ENCODE measurements at regions not wholly inside any gene's neighbourhood (a gene's known extent, or its start where the extent isn't known, plus 50 kb on each side); places are given as distances from the start of the nearest gene placed in this dataset.
"Not testable (repeated sequence)": the region's sequence is repeated elsewhere in the genome, so short reads cannot be mapped to it uniquely, and the experiment has no call there.

DNA sequence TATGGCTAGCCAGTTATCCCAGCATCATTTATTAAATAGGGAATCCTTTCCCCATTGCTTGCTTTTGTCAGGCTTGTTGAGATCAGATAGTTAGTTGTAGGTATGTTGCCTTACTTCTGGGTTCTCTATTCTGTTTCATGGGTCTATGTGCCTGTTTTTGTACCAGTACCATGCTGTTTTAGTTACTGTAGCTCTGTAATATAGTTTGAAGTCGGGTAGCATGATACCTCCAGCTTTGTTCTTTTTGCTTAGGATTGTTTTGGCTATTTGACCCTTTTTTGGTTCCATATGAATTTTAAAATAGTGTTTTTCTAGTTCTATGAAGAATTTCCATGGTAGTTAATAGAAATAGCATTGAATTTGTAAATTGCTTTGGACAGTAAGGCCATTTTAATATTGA lies 300.5 kb downstream of the PTGER3 start:
- not testable (repeated sequence) for DNase-seq (ENCODE audit: low read depth, low spot score)

DNA sequence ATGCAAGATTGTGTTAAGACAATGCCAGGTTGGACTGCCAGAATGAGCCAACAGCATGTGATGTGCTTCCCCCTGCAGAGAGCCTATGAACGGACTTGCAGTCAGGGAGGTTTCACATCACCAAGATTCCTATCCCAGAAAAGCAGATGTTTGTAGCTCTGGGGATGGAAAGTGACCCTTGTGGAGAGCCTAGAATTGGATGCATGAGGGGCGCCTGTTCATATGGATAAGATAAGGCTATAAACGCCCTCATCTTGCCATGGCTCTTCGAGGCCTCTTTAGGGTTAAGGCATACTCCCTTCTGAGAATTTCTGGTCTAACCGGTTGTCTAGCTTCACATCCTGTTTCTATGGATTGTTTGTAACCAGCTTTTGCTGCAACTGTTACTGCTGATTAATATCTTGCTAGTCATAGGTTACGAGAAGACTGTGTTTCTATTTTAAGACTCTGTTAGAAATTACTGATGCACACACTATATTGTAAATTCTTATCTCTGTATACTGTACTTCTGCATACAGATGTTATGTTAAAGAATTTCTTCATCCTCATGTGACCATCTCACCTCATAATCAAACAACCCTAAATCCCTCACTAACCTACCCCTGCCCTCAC lies 295.8 kb downstream of the PTGER3 start:
- not testable (repeated sequence) for DNase-seq (ENCODE audit: low read depth, low spot score)

DNA sequence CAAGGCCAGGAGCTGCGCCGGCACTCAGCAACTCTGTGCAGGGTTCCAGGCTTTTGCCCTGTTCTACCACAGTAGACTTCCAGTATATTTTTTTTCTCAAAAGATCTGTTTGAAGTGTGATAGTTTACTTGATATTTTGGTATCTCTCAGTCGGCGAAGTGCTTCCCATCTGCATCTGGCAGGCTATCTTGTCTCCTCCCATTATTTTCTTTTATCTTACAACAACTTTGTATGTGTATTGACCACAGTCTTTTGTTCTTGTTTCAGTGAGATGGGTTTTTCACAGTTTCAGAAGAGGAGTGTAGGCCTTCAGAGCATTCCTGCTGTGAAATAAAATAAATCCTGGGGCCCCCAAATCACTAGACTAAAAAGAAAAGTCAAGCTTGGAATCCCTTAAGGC lies 292.9 kb downstream of the PTGER3 start:
- DNase-seq (ENCODE audit: low read depth, low spot score), result no peak

DNA sequence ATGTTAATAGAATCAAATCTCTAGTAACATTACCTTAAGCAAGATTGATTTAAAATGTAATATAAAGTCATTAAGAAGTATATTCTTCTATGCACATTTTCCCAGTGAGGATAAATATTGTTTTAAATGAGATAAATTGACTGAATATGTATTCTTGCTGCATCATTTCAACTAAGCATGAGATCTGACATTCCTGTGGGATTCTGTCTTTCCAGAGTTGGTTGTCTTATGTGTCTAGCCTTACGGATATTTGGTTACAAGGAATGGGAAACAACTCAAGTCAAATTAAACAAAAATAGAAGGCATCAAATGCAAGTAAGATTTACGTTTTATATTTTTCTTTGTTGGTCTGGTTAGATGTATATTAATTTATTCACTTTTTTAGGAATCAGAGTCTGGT lies 287.5 kb downstream of the PTGER3 start:
- no peak for DNase-seq (ENCODE audit: low read depth, low spot score)

DNA sequence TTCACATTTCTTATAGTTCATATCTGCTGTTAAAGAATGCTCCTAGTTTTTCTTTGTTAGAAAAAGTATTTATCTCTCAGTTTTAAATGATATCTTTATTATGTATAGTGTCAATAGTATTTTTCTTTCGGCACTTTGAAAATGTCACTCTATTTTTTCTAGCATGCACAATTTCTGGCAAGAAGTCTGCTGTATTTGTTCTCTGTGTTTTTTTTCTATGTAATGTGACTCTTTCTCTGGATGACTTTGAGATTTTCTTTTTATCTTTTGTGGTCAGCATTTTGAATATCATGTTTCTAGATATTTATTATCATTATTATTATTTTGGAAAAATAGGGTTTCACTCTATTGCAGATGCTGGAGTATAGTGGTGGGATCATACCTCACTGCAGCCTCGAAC lies 285.2 kb downstream of the PTGER3 start:
- DNase-seq (ENCODE audit: low read depth, low spot score), result no peak

DNA sequence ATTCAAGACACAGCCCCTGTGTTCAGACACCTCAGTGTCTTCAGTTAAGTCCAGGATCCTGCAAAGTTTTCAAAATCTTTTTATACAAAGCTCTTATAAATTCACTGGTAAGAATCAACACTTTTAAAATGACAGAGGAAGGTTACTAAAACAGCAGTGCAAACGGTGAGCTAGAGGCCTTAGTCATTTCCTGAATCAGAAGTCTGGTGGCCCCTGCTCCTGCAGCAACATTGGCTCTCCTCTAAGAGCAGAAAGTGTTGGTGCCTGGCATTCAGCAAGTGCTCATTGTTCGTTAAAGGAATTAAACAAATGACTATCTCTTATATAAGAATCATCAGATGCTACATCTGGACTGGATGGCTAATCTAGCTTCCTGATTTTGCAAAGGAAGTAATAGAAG lies 282.9 kb downstream of the PTGER3 start:
- no peak for DNase-seq (ENCODE audit: low read depth, low spot score)

DNA sequence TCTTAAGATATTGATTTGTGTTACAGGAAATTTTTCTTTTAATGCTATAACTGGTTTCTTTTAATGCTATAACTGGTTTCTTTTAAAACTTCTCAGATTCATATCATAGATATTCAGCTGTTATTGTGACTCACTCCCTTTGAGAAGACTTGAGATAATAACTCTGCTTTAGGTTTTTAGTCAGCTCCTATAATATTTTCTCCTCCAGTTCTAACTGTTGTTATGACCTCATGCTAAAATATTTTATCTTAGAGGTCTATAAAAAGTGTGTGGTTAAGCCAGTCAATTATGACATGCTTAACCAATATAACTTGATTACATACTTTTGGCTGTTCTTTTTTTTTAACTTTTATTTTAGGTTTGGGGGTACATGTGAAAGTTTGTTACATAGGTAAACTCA lies 280.2 kb downstream of the PTGER3 start:
- DNase-seq (ENCODE audit: low read depth, low spot score), result no peak

DNA sequence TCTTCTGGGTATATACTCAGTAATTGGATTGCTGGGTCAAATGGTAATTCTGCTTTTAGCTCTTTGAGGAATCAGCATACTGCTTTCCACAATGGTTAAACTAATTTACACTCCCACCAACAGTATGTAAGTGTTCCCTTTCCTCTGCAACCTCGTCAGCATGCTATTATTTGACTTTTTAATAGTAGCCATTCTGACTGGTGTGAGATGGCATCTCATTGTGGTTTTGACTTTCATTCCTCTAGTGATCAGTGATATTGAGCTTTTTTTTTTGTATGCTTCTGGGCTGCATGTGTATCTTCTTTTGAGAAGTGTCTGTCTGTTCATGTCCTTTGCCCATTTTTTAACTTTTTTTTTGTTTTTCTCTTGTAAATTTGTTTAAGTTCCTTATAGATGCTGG lies 279.4 kb downstream of the PTGER3 start:
- no peak for DNase-seq (ENCODE audit: low read depth, low spot score)

DNA sequence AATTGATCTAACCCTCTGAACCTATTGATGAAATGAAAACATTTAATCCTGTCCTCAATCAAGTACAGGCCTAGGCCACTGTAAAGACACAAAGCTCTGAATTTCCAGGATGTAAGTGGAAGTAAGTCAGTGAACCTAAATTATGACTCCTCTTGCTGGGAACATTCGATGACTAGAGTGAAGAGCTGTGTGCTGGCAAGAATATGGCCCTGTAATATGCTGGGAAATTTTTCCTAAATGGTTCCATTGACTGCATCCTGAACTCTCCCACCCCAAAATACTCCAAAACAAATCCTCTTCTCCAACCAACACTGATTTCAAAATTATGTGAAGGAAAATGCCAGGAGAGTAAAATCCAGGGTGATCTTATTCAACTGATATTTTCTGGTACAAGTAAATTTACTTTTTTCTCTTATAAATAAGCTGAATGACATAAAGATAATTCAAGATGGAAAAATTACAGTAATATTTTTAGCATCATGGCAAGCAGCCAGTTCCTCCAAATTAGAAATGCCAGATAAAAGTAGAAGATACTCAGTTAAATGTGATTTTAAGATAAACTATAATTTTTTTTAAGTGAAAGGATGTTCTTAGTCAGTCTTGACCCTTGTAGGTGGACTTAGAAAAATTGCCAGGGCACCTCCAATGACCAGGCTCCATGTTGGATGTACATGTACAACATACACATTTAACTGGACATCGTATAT lies 269.4 kb downstream of the PTGER3 start:
- DNase-seq (ENCODE audit: low read depth, low spot score), result no peak

DNA sequence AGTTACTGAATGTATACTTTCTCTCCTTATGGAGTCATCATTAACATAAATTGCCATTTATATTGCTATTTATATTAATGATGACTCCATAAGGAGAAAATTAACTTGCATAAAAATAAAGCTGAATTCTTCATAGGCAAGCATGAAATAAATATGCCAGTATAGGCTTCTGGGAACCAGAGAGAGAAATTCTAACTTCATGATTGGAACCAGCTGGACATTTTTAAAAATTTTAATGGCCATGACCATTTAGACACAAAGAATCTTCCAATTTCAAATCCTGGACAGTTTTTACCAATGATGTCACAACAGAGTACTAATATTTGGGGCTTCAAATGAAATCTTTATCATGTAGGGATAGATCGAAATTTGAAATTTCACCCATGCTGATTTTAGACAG lies 268.7 kb downstream of the PTGER3 start:
- no peak for DNase-seq (ENCODE audit: low read depth, low spot score)

DNA sequence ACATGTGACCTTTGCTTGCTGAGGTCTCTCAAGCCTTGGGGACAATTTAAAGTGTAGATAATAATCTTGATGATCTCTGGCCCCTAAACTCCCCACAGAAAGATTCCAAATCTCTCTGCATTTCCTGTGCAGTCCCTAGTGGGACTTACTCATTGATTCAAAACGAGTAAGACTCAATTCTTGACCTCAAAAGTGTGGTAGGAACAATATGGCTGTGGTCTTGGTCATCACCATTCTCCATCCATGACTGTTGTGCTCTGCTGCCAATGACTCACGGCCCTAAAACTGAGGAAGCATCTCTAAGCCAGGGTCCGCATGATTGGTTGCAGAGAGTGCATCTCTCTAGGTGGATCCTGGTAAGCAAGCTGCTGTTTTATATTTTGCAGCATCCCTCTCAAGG lies 268.0 kb downstream of the PTGER3 start:
- DNase-seq (ENCODE audit: low read depth, low spot score), result no peak

DNA sequence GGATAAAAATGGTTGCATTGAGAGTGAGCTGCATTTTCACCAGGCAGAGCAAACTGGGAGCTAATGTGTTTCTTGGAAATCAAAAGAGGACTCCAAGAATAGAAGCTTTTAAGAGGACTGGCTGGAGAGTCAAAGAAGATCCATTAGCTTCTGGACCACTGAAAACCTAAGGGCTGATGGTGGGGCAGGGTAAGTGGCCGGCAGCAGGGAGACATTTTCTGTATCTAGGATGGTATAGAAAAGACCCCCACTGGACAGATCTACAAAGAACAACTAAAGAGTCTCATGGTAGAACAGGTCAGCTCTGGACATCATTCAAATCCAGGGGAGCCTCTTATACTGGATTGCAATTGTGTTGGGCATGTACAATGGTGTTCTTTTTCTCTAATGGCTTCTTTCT lies 262.3 kb downstream of the PTGER3 start:
- DNase-seq (ENCODE audit: low read depth, low spot score), result no peak

DNA sequence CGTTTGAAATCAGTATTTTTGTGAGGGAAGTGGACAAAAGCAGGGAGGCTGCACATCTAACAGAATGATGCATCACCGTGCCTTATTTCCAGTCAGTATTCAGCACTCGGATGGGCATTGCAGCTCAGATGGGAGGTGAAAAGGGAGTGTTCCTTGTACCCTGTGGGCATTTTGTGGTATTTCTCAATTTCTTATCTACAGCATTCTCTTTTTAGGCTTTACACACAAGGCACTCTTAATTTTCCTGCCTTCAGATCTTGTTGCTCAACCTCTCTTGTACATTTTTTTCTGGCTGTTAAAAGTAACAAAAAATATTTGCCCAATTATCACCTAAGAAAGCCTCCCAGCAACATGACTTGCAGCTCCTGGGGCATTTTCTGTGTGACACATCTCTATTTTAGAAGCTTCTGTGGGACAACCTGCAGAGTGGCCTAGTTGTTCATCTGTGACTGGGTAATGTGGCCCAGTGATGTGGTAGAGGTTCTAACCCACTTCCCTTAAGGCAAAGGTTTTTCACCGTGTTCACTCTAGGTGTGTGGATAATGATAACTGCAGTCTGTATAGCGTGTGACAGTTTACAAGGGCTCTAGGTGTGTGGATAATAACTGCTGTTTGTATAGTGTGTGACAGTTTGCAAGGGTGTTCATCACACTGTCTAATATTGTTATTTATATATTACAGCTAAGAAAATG lies 257.2 kb downstream of the PTGER3 start:
- no peak for DNase-seq (ENCODE audit: low read depth, low spot score)

DNA sequence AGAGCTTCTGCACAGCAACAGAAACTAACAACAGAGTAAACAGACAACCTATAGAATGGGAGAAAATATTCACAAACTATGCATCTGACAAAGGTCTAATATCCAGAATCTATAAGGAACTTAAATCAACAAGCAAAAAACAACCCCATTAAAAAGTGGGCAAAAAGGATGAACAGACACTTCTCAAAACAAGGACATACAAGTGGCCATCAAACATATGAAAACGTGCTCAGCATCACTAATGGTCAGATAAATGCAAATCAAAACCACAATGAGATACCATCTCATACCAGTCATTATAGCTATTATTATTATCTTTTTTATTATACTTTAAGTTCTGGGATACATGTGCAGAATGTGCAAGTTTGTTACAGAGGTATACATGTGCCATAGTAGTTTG lies 252.6 kb downstream of the PTGER3 start:
- DNase-seq (ENCODE audit: low read depth, low spot score), result not testable (repeated sequence)

DNA sequence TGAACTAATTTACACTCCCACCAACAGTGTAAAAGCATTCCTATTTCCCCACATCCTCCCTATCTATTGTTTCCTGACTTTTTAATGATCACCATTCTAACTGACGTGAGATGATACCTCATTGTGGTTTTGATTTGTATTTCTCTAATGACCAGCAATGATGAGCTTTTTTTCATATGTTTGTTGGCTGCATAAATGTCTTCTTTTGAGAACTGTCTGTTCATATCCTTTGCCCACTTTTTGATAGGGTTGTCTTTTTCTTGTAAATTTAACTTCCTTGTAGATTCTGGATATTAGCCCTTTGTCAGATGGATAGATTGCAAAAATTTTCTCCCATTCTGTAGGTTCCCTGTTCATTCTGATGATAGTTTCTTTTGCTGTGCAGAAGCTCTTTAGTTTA lies 251.3 kb downstream of the PTGER3 start:
- not testable (repeated sequence) for DNase-seq (ENCODE audit: low read depth, low spot score)

DNA sequence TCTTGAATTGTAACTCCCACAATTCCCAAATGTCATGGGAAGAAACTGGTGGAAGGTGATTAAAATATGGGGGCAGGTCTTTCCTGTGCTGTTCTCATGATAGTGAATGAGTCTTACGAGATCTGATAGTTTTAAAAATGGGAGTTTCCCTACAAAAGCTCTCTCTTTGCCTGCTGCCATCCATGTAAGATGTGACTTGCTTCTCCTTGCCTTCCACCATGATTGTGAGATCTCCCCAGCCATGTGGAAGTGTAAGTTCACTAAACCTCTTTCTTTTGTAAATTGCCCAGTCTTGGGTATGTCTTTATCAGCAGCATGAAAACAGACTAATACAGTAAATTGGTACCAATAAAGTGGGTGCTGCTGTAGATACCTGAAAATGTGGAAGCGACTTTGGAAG lies 245.0 kb downstream of the PTGER3 start:
- not testable (repeated sequence) for DNase-seq (ENCODE audit: low read depth, low spot score)

DNA sequence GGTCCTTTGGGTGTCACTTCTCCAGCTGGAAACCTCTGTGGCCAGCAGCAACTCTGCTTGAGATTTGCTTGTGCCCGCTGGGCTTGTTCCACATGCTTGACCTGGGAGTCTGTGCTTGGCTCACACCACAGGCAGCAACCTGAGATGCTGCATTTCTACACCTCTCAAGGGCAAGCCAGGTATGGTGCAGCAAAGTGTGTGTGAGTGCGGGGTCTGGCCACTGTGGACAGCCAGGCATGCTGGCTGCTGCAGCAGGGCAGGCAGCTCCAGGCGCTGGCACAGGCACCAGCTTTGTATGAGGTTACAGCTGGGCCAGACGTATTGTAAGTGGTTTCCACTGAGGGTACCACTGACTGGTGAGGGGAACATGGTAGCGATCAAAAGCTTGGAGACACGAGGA lies 242.0 kb downstream of the PTGER3 start:
- no peak for DNase-seq (ENCODE audit: low read depth, low spot score)

DNA sequence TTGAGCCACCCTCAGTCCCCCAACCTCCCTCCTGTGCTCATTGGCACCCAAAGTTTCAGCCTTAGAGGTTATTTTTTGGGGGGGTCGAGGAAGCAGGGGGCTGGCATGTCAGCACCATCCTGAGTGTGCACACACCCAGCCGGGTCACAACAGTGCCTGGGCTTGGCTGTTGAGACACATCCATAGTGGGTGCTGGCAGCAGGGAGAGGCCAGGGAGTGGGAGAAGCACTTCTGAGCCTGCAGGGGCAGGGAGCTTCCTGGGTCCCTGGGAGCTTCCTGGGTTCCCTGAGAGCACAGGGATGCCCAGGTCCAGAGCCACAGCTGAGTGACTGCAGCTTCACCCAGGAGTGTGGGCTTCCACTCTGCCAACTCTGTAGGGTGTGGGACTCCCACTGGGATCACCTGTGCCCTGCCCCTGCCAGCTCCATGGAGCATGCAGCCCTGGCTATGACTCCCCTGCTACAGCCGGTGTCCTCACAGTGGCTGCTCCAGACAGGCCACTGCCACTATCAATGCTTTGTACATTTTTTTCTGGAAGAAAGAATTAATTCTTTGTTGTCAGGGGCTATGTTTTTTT lies 240.4 kb downstream of the PTGER3 start:
- no peak for DNase-seq (ENCODE audit: low read depth, low spot score)

DNA sequence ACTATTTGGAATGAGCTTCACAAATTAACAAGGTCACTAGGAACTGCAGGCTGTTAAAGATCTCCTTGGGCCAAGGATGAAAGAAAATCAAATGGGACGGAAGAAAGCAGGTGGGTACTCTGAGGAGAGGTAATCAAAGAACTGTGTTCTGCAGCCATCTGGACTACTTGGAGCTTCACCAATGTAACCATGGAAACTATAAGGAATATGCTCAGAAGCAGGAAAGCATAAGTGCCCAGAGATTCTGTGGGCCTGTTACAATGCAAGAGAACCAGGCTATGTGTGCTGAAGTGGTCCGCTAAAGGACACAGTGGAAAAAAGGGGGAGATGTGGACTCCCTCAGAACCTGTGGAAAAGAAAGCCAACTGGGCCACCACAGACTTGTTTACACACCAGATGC lies 238.5 kb downstream of the PTGER3 start:
- DNase-seq (ENCODE audit: low read depth, low spot score), result no peak

DNA sequence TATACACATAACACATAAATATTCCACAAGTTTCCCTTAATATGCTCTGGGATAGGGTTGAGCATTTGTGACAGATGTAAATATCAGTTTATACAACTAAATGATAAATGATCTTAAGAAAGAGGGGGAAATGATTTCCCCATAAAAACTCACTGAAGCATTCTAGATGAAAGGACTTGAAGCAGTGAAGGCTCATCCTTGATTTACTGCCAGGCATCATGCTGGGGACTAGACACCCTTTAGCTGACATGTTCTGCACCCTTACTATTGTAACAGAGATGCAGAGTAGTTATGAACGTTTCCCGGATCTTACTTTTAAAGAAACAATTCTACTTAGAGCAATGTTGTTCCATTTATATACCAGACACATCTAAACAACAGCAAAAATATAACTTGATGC lies 235.8 kb downstream of the PTGER3 start:
- no peak for DNase-seq (ENCODE audit: low read depth, low spot score)

DNA sequence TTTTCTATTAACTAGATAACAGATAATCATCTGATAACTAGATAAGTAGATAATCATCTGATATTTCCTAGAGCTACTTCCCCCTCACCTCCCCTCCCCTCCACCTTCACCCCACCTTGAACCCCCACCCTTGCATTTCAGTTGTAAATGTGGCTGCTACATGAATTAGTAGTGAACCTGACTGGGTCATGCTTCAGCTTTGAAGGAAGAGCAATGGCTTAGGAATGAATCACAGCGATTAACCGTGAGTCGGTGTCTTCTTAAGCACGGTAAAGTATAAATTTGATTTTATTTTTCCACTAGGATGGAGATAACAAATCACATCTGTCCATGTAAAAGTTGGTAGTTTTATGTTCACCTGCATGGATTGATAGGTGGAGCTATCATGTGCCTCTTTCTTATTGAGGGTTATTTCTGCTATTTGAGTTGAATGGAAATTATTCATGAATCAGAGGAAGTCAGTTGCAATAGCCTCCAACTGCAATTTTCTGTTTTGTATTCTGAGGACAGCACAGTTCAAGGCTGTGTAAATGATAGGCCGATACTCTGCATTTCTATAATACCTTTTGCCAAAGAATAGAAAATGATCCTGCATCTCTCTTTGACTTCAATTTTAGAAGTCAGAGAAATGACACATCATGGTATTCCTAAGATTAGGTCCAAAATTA lies 235.0 kb downstream of the PTGER3 start:
- DNase-seq (ENCODE audit: low read depth, low spot score), result no peak

DNA sequence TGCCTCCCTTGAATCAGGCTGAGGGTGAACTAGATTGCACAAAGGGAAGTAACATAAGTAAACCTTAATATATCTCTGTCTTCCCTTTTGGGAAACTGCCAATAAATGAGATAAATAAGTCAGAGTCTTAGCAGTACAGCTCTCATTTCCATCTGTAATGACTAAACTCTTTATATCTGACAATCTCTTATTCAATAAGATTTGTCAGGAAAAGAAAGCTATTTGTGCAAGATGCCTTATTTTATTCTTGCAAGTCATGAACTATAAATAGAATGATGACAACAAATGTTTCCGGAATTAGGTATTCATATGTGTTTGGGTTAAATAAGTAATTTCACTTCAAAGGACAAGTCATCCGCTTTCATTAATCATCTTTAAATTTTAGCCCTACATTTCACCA lies 229.2 kb downstream of the PTGER3 start:
- no peak for DNase-seq (ENCODE audit: low read depth, low spot score)
